ENCODE measurements at regions not wholly inside any gene's neighbourhood (a gene's known extent, or its start where the extent isn't known, plus 50 kb on each side); places are given as distances from the start of the nearest gene placed in this dataset.

DNA sequence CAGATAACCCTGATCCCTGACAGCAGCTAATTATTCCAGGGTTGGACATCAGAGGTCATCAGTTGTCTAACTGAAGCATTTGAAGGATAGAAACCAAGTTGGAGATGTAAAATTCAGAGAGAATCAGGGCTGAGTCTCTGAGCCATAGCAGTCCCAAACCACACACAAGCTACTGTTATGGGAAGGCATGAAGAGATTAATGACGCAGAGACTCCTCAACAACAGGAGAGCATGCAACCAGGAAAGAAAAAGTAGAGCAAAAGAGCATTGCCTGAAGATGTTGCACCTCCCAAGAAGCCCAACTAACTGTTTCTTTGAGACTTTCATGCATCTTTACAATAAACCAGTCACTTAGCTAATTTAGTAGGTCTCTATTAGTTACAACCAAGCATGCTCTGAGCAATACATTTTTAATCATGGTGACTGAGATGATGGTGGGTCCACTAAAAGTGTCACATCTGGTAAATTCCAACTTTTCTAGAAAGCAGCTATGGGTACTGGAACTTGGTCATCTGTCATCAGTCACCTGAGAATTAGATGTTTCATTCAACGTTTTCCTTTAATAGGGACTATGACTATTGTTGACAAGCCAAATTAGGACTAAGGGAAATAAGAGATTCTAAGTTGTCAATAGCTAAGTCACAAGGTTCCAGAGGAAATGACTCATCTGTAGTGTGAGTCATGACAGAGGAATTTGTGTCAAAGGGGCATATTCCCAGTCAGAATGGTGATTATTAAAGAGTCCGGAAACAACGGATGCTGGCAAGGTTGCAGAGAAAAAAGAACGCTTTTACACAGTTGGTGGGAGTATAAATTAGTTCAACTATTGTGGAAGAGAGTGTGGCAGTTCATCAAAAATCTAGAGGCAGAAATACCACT is 239.8 kb downstream of the CHD9NB start:
- intact Hi-C loops (cut with DNase I; ENCODE audit: low total_unique reads): no loop called here
- no peak overlapping the region for H3K27ac ChIP-seq
- 82 to 85% methylated on average over 4 to 5 of the region's 5 CpGs for WGBS, 2 donors (ENCODE audit: low coverage in 1 of 2)

DNA sequence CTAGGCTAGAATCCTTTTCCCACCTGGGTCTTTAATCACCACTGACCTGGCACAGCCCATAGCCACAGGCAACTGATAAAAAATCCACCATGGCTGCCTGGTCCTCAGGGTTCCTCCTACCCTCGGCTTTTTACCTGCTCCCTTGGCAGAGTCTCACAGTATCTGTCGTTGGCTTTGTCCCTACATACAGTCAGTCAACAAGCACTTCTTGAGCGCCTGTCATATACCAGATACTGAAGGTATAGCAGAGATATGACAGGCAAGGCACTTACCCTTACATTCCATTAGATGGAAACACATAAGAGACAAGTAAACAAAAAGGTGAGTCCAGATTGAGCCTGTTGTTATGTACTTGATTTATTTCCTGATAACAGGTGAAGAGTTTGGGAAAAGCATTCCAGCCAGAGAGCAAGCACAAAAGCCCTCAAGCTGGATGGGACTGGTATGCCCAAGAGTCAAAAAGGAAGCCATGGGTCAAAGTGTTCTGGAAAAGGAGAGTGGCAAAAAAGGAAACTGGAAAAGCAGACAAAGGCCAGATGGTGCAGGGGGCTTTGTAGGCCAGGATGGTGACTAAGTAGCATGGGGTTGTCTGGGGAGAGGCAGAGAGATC is 247.0 kb downstream of the CHD9NB start:
- no peak for TF ChIP-seq POLR2A (IDR thresholded peaks at IDR 0.05)
- TF ChIP-seq, protein P1, sequence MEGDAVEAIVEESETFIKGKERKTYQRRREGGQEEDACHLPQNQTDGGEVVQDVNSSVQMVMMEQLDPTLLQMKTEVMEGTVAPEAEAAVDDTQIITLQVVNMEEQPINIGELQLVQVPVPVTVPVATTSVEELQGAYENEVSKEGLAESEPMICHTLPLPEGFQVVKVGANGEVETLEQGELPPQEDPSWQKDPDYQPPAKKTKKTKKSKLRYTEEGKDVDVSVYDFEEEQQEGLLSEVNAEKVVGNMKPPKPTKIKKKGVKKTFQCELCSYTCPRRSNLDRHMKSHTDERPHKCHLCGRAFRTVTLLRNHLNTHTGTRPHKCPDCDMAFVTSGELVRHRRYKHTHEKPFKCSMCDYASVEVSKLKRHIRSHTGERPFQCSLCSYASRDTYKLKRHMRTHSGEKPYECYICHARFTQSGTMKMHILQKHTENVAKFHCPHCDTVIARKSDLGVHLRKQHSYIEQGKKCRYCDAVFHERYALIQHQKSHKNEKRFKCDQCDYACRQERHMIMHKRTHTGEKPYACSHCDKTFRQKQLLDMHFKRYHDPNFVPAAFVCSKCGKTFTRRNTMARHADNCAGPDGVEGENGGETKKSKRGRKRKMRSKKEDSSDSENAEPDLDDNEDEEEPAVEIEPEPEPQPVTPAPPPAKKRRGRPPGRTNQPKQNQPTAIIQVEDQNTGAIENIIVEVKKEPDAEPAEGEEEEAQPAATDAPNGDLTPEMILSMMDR (IDR thresholded peaks at IDR 0.05): no peak
- TF ChIP-seq EP300 (IDR thresholded peaks at IDR 0.05; ENCODE audit: low read depth): no peak
- TF ChIP-seq POLR2AphosphoS5 (IDR thresholded peaks at IDR 0.05): no peak
- 91% methylated on average over 3 of the region's 3 CpGs; no CpG with 5 or more reads in 1 of the 2 donors for WGBS, 2 donors (ENCODE audit: low coverage in 1 of 2)
- no peaks in the 10 kb centered on the region for H3K36me3 ChIP-seq
- H3K4me3 ChIP-seq: no peak overlapping the region
- no peak overlapping the region for H3K27ac ChIP-seq
- H3K27me3 ChIP-seq: no peaks in the 10 kb centered on the region
- intact Hi-C loops (cut with DNase I; ENCODE audit: low total_unique reads) (no loop called here), in situ Hi-C loops (cut with MboI; ENCODE audit: low pct_ligation_motif_present in 1 of 4, low pct_unique_long_range_greater_than_20kb in 1 of 4, low sequenced_read_pairs in 3 of 4) (no loop called here)
- H3K9me3 ChIP-seq: no peaks in the 10 kb centered on the region
- no peaks in the 10 kb centered on the region for H3K4me1 ChIP-seq
- DNase-seq: no peak

More for the DNA sequence above, 239.8 kb downstream of the CHD9NB start:
- H3K27me3 ChIP-seq: no peaks in the 10 kb centered on the region
- no peaks in the 10 kb centered on the region for H3K36me3 ChIP-seq
- in situ Hi-C loops (cut with MboI; ENCODE audit: low pct_ligation_motif_present in 1 of 4, low pct_unique_long_range_greater_than_20kb in 1 of 4, low sequenced_read_pairs in 3 of 4): no loop called here
- no peaks in the 10 kb centered on the region for H3K4me1 ChIP-seq
- DNase-seq: no peak
- no peak overlapping the region for H3K4me3 ChIP-seq
- peaks cover 0 to 2% of the 10 kb centered on the region in 2 donors for H3K9me3 ChIP-seq
- TF ChIP-seq EP300 (IDR thresholded peaks at IDR 0.05; ENCODE audit: low read depth): no peak
- TF ChIP-seq POLR2AphosphoS5 (IDR thresholded peaks at IDR 0.05): no peak
- TF ChIP-seq, protein P1 (IDR thresholded peaks at IDR 0.05): no peak
- TF ChIP-seq POLR2A (IDR thresholded peaks at IDR 0.05): no peak

DNA sequence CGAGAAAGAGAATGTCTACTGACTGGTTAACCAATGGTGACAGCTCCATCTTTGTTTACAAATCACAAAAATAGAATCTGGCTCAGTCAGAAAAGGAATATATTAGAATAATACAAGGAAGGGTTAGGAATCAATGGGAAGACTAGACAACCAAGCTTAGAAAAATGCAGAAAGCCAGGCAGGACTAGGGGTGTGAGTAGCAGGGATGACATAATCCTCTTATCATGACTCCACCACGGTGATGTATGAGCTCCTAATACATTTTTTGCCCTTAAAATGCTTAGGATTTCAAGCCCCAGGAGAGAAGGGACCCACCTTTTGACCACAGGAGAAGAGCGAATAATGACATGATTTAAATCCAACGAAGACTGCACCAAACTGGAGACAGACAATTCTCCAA is 252.3 kb downstream of the CHD9NB start:
- intact Hi-C loops (cut with DNase I; ENCODE audit: low total_unique reads): no loop called here
- H3K4me1 ChIP-seq: no peaks in the 10 kb centered on the region
- H3K4me3 ChIP-seq: no peak overlapping the region
- in situ Hi-C loops (cut with MboI; ENCODE audit: low pct_ligation_motif_present in 1 of 4, low pct_unique_long_range_greater_than_20kb in 1 of 4, low sequenced_read_pairs in 3 of 4): no loop called here
- no peak for TF ChIP-seq POLR2A (IDR thresholded peaks at IDR 0.05)
- no peak for TF ChIP-seq EP300 (IDR thresholded peaks at IDR 0.05; ENCODE audit: low read depth)
- TF ChIP-seq, protein P1 (IDR thresholded peaks at IDR 0.05): no peak
- no peak for TF ChIP-seq POLR2AphosphoS5 (IDR thresholded peaks at IDR 0.05)
- H3K27ac ChIP-seq: no peak overlapping the region
- H3K36me3 ChIP-seq: no peaks in the 10 kb centered on the region
- no peaks in the 10 kb centered on the region for H3K27me3 ChIP-seq
- WGBS, 2 donors (ENCODE audit: low coverage in 1 of 2): 57 to 74% methylated on average over 2 to 4 of the region's 4 CpGs
- no peaks in the 10 kb centered on the region for H3K9me3 ChIP-seq
- DNase-seq: no peak

DNA sequence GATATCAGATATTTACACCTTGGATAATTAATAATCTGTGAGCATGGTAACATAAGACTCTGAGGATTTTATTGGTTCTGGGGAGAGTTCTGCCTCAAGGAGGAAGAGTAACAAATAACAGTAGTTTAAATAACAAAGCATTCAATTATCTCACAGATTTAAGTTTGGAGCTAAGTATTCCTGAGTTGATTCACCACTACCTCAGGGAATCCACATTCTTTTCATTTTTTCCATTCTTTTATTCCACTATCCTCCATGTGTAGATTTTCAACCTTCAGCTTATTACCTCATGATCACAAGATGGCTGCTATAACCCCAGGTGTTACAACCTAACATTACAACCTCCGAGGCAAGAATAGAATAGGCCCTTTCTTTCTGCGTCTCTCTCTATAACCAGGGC is 252.2 kb upstream of the TOX3 start:
- TF ChIP-seq EP300 (IDR thresholded peaks at IDR 0.05; ENCODE audit: low read depth): no peak
- TF ChIP-seq POLR2AphosphoS5 (IDR thresholded peaks at IDR 0.05): no peak
- TF ChIP-seq, protein P1 (IDR thresholded peaks at IDR 0.05): no peak
- TF ChIP-seq POLR2A (IDR thresholded peaks at IDR 0.05): no peak
- H3K27me3 ChIP-seq: no peaks in the 10 kb centered on the region
- H3K9me3 ChIP-seq: no peaks in the 10 kb centered on the region
- DNase-seq: no peak
- no peaks in the 10 kb centered on the region for H3K4me1 ChIP-seq
- in situ Hi-C loops (cut with MboI; ENCODE audit: low pct_ligation_motif_present in 1 of 4, low pct_unique_long_range_greater_than_20kb in 1 of 4, low sequenced_read_pairs in 3 of 4): no loop called here
- H3K27ac ChIP-seq: no peak overlapping the region
- no peaks in the 10 kb centered on the region for H3K36me3 ChIP-seq
- no peak overlapping the region for H3K4me3 ChIP-seq
- WGBS, 2 donors (ENCODE audit: low coverage in 1 of 2): 88% methylated on average over 2 of the region's 2 CpGs; no CpG with 5 or more reads in 1 of the 2 donors
- intact Hi-C loops (cut with DNase I; ENCODE audit: low total_unique reads): no loop called here

Data from transverse colon (tissue), 4 donors.